H9 (cell line): ENCODE measurements at regions not wholly inside any gene's neighbourhood (a gene's known extent, or its start where the extent isn't known, plus 50 kb on each side); places are given as distances from the start of the nearest gene placed in this dataset.
A peak's percentile ranks its signal among the peaks of the same experiment; 100 is the strongest.

ENCODE experiments used
- DNase-seq: peaks from one replicate; pipeline ENCODE4 v3.0.0-alpha.2; 2017
- H2AFZ ChIP-seq: one replicate; pipeline ENCODE4 v1.6.1; 2013; ENCODE audit warnings: mild to moderate bottlenecking, low read length, control low read depth, moderate library complexity
- H2AK5ac ChIP-seq: 2 replicates; pipeline ENCODE4 v1.6.1; 2013; ENCODE audit warnings: low read length, control low read depth, mixed read lengths; ENCODE audit not compliant: insufficient read length
- H2BK120ac ChIP-seq: one replicate; pipeline ENCODE4 v1.6.1; 2013; ENCODE audit warnings: low read depth, mild to moderate bottlenecking, low read length, control low read depth, inconsistent platforms; ENCODE audit not compliant: poor library complexity, severe bottlenecking
- H2BK12ac ChIP-seq: 2 replicates; pipeline ENCODE4 v1.6.1; 2013; ENCODE audit warnings: low read length, control low read depth, mixed read lengths, low read depth; ENCODE audit not compliant: insufficient read length
- H2BK15ac ChIP-seq: 2 replicates; pipeline ENCODE4 v1.6.1; 2013; ENCODE audit warnings: low read depth, low read length, control low read depth
- H2BK20ac ChIP-seq: one replicate; pipeline ENCODE4 v1.6.1; 2013; ENCODE audit warnings: low read depth, mild to moderate bottlenecking, low read length, control low read depth, inconsistent platforms; ENCODE audit not compliant: poor library complexity, severe bottlenecking
- H2BK5ac ChIP-seq: 2 replicates; pipeline ENCODE4 v1.6.1; 2013; ENCODE audit warnings: low read length, control low read depth, mixed read lengths; ENCODE audit not compliant: insufficient read length
- H3K14ac ChIP-seq: 2 replicates; pipeline ENCODE4 v1.6.1; 2013; ENCODE audit warnings: low read length, control low read depth; ENCODE audit not compliant: insufficient read depth
- H3K18ac ChIP-seq: 2 replicates; pipeline ENCODE4 v1.6.1; 2013; ENCODE audit warnings: low read depth, mild to moderate bottlenecking, mixed read lengths, low read length, control low read depth; ENCODE audit not compliant: insufficient read length
- H3K23ac ChIP-seq: 2 replicates; pipeline ENCODE4 v1.6.1; 2013; ENCODE audit warnings: low read length, control low read depth, mixed read lengths, low read depth; ENCODE audit not compliant: insufficient read length
- H3K23me2 ChIP-seq: 2 replicates; pipeline ENCODE4 v1.6.1; 2013; ENCODE audit warnings: low read depth, mild to moderate bottlenecking, mixed read lengths, low read length, control low read depth; ENCODE audit not compliant: insufficient read length, poor library complexity, severe bottlenecking
- H3K27ac ChIP-seq: 2 replicates; pipeline ENCODE4 v1.5.1; 2013; ENCODE audit warnings: low read length, control low read depth, mixed read lengths, low read depth; ENCODE audit not compliant: insufficient read length
- H3K27me3 ChIP-seq: 2 replicates; pipeline ENCODE4 v1.6.1; 2013; ENCODE audit warnings: low read length, control low read depth, inconsistent platforms; ENCODE audit not compliant: insufficient read depth
- H3K4ac ChIP-seq: 2 replicates; pipeline ENCODE4 v1.6.1; 2013; ENCODE audit warnings: low read depth, mild to moderate bottlenecking, control low read depth, inconsistent platforms, low read length, moderate library complexity
- H3K4me1 ChIP-seq: 2 replicates; pipeline ENCODE4 v1.6.1; 2013; ENCODE audit warnings: low read length, control low read depth, inconsistent platforms; ENCODE audit not compliant: insufficient read depth
- H3K4me2 ChIP-seq: 2 replicates; pipeline ENCODE4 v1.6.1; 2013; ENCODE audit warnings: low read length, control low read depth, mixed read lengths; ENCODE audit not compliant: insufficient read length, insufficient read depth
- H3K56ac ChIP-seq: 2 replicates; pipeline ENCODE4 v1.6.1; 2013; ENCODE audit warnings: low read depth, mild to moderate bottlenecking, mixed read lengths, low read length, control low read depth; ENCODE audit not compliant: insufficient read length
- H3K79me1 ChIP-seq: 2 replicates; pipeline ENCODE4 v1.6.1; 2013; ENCODE audit warnings: low read depth, mild to moderate bottlenecking, moderate library complexity, low read length, control low read depth, inconsistent platforms; ENCODE audit not compliant: insufficient read depth, poor library complexity, severe bottlenecking
- H3K79me2 ChIP-seq: 2 replicates; pipeline ENCODE4 v1.6.1; 2013; ENCODE audit warnings: low read length, control low read depth, inconsistent platforms; ENCODE audit not compliant: insufficient read depth
- H3K9ac ChIP-seq: 2 replicates; pipeline ENCODE4 v1.6.1; 2013; ENCODE audit warnings: low read length, control low read depth, mixed read lengths; ENCODE audit not compliant: insufficient read length; ENCODE audit errors: extremely low read depth
- H3K9me3 ChIP-seq: one replicate; pipeline ENCODE4 v1.6.1; 2013; ENCODE audit warnings: low read depth, low read length, inconsistent platforms; ENCODE audit not compliant: control insufficient read depth
- H3T11ph ChIP-seq: one replicate; pipeline ENCODE4 v1.6.1; 2013; ENCODE audit warnings: mild to moderate bottlenecking, low read length, control low read depth, inconsistent platforms
- H4K20me1 ChIP-seq: one replicate; pipeline ENCODE4 v1.6.1; 2013; ENCODE audit not compliant: control insufficient read depth, insufficient read length, insufficient read depth
- H4K5ac ChIP-seq: 2 replicates; pipeline ENCODE4 v1.6.1; 2013; ENCODE audit warnings: low read depth, mild to moderate bottlenecking, mixed read lengths, low read length, control low read depth; ENCODE audit not compliant: insufficient read length
- H4K8ac ChIP-seq: replicated peaks from 2 replicates; pipeline ENCODE4 v1.6.1; 2013; ENCODE audit warnings: low read length, control low read depth, mixed read lengths, low read depth; ENCODE audit not compliant: insufficient read length
- H4K91ac ChIP-seq: 2 replicates; pipeline ENCODE4 v1.6.1; 2013; ENCODE audit warnings: low read depth, mild to moderate bottlenecking, moderate library complexity, mixed read lengths, low read length, control low read depth; ENCODE audit not compliant: insufficient read length
- H3K27ac Mint-ChIP-seq, 3 experiments: 2 replicates in 2 of 3; 3 replicates in 1 of 3; pipeline ENCODE4 v1.8.0; 2020 to 2021; ENCODE audit warnings: mixed read lengths in 3 of 3, mild to moderate bottlenecking in 1 of 3, moderate library complexity in 1 of 3
- H3K27me3 Mint-ChIP-seq: 2 replicates; pipeline ENCODE4 v1.8.0; 2021; ENCODE audit warnings: low read depth, mild to moderate bottlenecking, moderate library complexity, mixed read lengths
- H3K36me3 Mint-ChIP-seq, 3 experiments: 2 replicates in 2 of 3; 3 replicates in 1 of 3; pipeline ENCODE4 v1.8.0; 2020 to 2021; ENCODE audit warnings: low read depth in 3 of 3, mixed read lengths in 3 of 3; ENCODE audit not compliant: insufficient read depth in 1 of 3
- H3K4me1 Mint-ChIP-seq, 2 experiments: 2 replicates each; pipeline ENCODE4 v1.8.0; 2020; ENCODE audit warnings: mixed read lengths in 2 of 2
- H3K4me3 Mint-ChIP-seq, 2 experiments: 2 replicates in 1 of 2; 3 replicates in 1 of 2; pipeline ENCODE4 v1.8.0; 2020 to 2021; ENCODE audit warnings: mild to moderate bottlenecking in 2 of 2, mixed read lengths in 2 of 2, moderate library complexity in 1 of 2
- H3K9me3 Mint-ChIP-seq, 2 experiments: 2 replicates in 1 of 2; 3 replicates in 1 of 2; pipeline ENCODE4 v1.8.0; 2020; ENCODE audit warnings: mild to moderate bottlenecking in 2 of 2, mixed read lengths in 2 of 2, moderate library complexity in 1 of 2
- CTCF ChIP-seq: fragments of 200-600 bp; sonication (generic); conservative IDR thresholded peaks from 3 replicates; pipeline ENCODE4 v1.8.0; 2021; ENCODE audit warnings: antibody characterized with exemption, mild to moderate bottlenecking
- WGBS: extraction: QIAGEN DNeasy Blood & Tissue Kit; methylation state at CpG from one replicate; pipeline ENCODE4 v1.1.7; 2013; ENCODE audit warnings: missing lambda C conversion rate, low lambda C conversion rate, mixed read lengths; ENCODE audit not compliant: insufficient read length; ENCODE audit errors: extremely low coverage; 5-methylcytosine and 5-hydroxymethylcytosine counted together

GRCh38 chr2:117692001-117692763 is 122.3 kb upstream of the DDX18 start:
- no peaks in the 10 kb centered on the region for H3K27me3 Mint-ChIP-seq
- no peak overlapping the region for H3K4me2 ChIP-seq
- no peak overlapping the region for H2AK5ac ChIP-seq
- H3K27ac ChIP-seq = no peak overlapping the region
- no peak for DNase-seq
- no peaks in the 10 kb centered on the region for H3K79me1 ChIP-seq
- no peaks in the 10 kb centered on the region for H4K20me1 ChIP-seq
- no peak overlapping the region for H2BK12ac ChIP-seq
- no peak overlapping the region for H3K9ac ChIP-seq
- no peaks in the 10 kb centered on the region for H3K4me1 ChIP-seq
- no peak overlapping the region for H3K14ac ChIP-seq
- no peak overlapping the region for H4K91ac ChIP-seq
- H3K27me3 ChIP-seq = no peaks in the 10 kb centered on the region
- no peak overlapping the region; a peak in 1 of 5 replicates for H3K4me3 Mint-ChIP-seq
- H4K8ac ChIP-seq = no peak overlapping the region
- no peak overlapping the region for H3T11ph ChIP-seq
- H3K79me2 ChIP-seq = no peaks in the 10 kb centered on the region
- no peak overlapping the region for H4K5ac ChIP-seq
- WGBS = no CpG with 5 or more reads among the region's 5 CpGs
- peaks cover 7 to 8% of the 10 kb centered on the region in 2 experiments for H3K4me1 Mint-ChIP-seq
- no peaks in the 10 kb centered on the region for H3K9me3 Mint-ChIP-seq
- no peak overlapping the region for H2AFZ ChIP-seq
- H3K18ac ChIP-seq = no peak overlapping the region
- no peak overlapping the region for H2BK15ac ChIP-seq
- H3K36me3 Mint-ChIP-seq = no peaks in the 10 kb centered on the region
- H2BK5ac ChIP-seq = no peak overlapping the region
- no peak overlapping the region for H2BK120ac ChIP-seq
- no peak overlapping the region for H2BK20ac ChIP-seq
- no peak overlapping the region for H3K56ac ChIP-seq
- H3K4ac ChIP-seq = no peak overlapping the region
- TF ChIP-seq CTCF = no peak
- no peaks in the 10 kb centered on the region for H3K23me2 ChIP-seq
- no peaks in the 10 kb centered on the region for H3K9me3 ChIP-seq
- no peak overlapping the region for H3K23ac ChIP-seq
- H3K27ac Mint-ChIP-seq = peak overlapping the region in 1 of 3 experiments; percentile 5; a peak in 1 of 7 replicates
